Stimulated activated CD8-positive, alpha-beta memory T cell treated with anti-CD3 and anti-CD28 coated beads, Interleukin-15, amount 100 ng/mL, for 24 hours (primary cell): ENCODE measurements at regions not wholly inside any gene's neighbourhood (a gene's known extent, or its start where the extent isn't known, plus 50 kb on each side); places are given as distances from the start of the nearest gene placed in this dataset.

Experiments used
- DNase-seq: peaks from one replicate; pipeline ENCODE4 v3.0.0-alpha.2; 2020; ENCODE audit warnings: low read depth

GRCh38 chr6:164917211-164917610 lies 392.2 kb downstream of the C6orf118 start:
- DNase-seq: no peak

GRCh38 chr6:164916087-164916486 lies 393.3 kb downstream of the C6orf118 start:
- no peak for DNase-seq

GRCh38 chr6:164911873-164912580 lies 397.4 kb downstream of the C6orf118 start:
- no peak for DNase-seq

GRCh38 chr6:164911151-164911550 lies 398.3 kb downstream of the C6orf118 start:
- DNase-seq: no peak

- DNase-seq: no peak
Observed at GRCh38 chr6:164906766-164907165, 402.6 kb downstream of the C6orf118 start.

GRCh38 chr6:164905311-164905710 lies 404.1 kb downstream of the C6orf118 start:
- no peak for DNase-seq

- no peak for DNase-seq
Observed at GRCh38 chr6:164898412-164898811, 411.0 kb downstream of the C6orf118 start.

GRCh38 chr6:164897523-164898235 lies 411.7 kb downstream of the C6orf118 start:
- DNase-seq: no peak

GRCh38 chr6:164889980-164890379 lies 419.4 kb downstream of the C6orf118 start:
- no peak for DNase-seq

- no peak for DNase-seq
Observed at GRCh38 chr6:164887660-164888059, 421.7 kb downstream of the C6orf118 start.

GRCh38 chr6:164882236-164882635 lies 427.2 kb downstream of the C6orf118 start:
- no peak for DNase-seq

- no peak for DNase-seq
Observed at GRCh38 chr6:164871783-164872182, 437.6 kb downstream of the C6orf118 start.

- DNase-seq: no peak
Observed at GRCh38 chr6:164870164-164870563, 439.2 kb downstream of the C6orf118 start.

- DNase-seq: no peak
Observed at GRCh38 chr6:164861967-164862366, 447.4 kb downstream of the C6orf118 start.

GRCh38 chr6:164859816-164860215 lies 449.6 kb downstream of the C6orf118 start:
- no peak for DNase-seq

- DNase-seq: no peak
Observed at GRCh38 chr6:164856138-164856537, 453.3 kb downstream of the C6orf118 start.

GRCh38 chr6:164855281-164855680 lies 454.1 kb downstream of the C6orf118 start:
- no peak for DNase-seq

- DNase-seq: no peak
Observed at GRCh38 chr6:164854526-164854925, 454.9 kb downstream of the C6orf118 start.

- no peak for DNase-seq
Observed at GRCh38 chr6:164845773-164846172, 463.6 kb downstream of the C6orf118 start.

GRCh38 chr6:164842085-164842484 lies 467.3 kb downstream of the C6orf118 start:
- DNase-seq: no peak

GRCh38 chr6:164838068-164838615 lies 471.3 kb downstream of the C6orf118 start:
- DNase-seq: no peak

- DNase-seq: no peak
Observed at GRCh38 chr6:164836486-164836885, 472.9 kb downstream of the C6orf118 start.

GRCh38 chr6:164832410-164832809 lies 477.0 kb downstream of the C6orf118 start:
- DNase-seq: no peak
